Activated CD8-positive, alpha-beta memory T cell treated with anti-CD3 and anti-CD28 coated beads for 24 hours (primary cell): ENCODE measurements at regions not wholly inside any gene's neighbourhood (a gene's known extent, or its start where the extent isn't known, plus 50 kb on each side); places are given as distances from the start of the nearest gene placed in this dataset.
"Not testable (repeated sequence)": the region's sequence is repeated elsewhere in the genome, so short reads cannot be mapped to it uniquely, and the experiment has no call there.

Experiments used
- DNase-seq: peaks from one replicate; pipeline ENCODE4 v3.0.0-alpha.2; 2020

GRCh38 chr14:104306450-104307040, 168.2 kb downstream of the KIF26A start:
- no peak for DNase-seq

- no peak for DNase-seq
Observed at GRCh38 chr14:104307246-104307626, 168.8 kb downstream of the KIF26A start.

- DNase-seq, result no peak
Observed at GRCh38 chr14:104307627-104308401, 169.4 kb downstream of the KIF26A start.

GRCh38 chr14:104308534-104308933, 170.1 kb downstream of the KIF26A start:
- DNase-seq, result not testable (repeated sequence)

GRCh38 chr14:104309657-104310369, 171.4 kb downstream of the KIF26A start:
- no peak for DNase-seq

- no peak for DNase-seq
Observed at GRCh38 chr14:104311358-104311757, 173.0 kb downstream of the KIF26A start.

GRCh38 chr14:104313674-104314073, 175.3 kb downstream of the KIF26A start:
- no peak for DNase-seq

GRCh38 chr14:104314251-104314941, 176.0 kb downstream of the KIF26A start:
- no peak for DNase-seq

GRCh38 chr14:104315169-104315568, 176.8 kb downstream of the KIF26A start:
- DNase-seq, result no peak

GRCh38 chr14:104315625-104316024, 177.2 kb downstream of the KIF26A start:
- DNase-seq, result no peak

- no peak for DNase-seq
Observed at GRCh38 chr14:104316121-104316722, 177.8 kb downstream of the KIF26A start.

- DNase-seq, result no peak
Observed at GRCh38 chr14:104316723-104317491, 178.5 kb downstream of the KIF26A start.

GRCh38 chr14:104317492-104317805, 179.1 kb downstream of the KIF26A start:
- DNase-seq, result no peak

- DNase-seq, result no peak
Observed at GRCh38 chr14:104317975-104318557, 179.7 kb downstream of the KIF26A start.

GRCh38 chr14:104318558-104319490, 180.4 kb downstream of the KIF26A start:
- no peak for DNase-seq

- no peak for DNase-seq
Observed at GRCh38 chr14:104319491-104320241, 181.3 kb downstream of the KIF26A start.

GRCh38 chr14:104320611-104321086, 182.3 kb downstream of the KIF26A start:
- DNase-seq, result no peak

GRCh38 chr14:104321088-104321801, 182.9 kb downstream of the KIF26A start:
- DNase-seq, result no peak

- no peak for DNase-seq
Observed at GRCh38 chr14:104321802-104322130, 183.4 kb downstream of the KIF26A start.
